ENCODE measurements at regions not wholly inside any gene's neighbourhood (a gene's known extent, or its start where the extent isn't known, plus 50 kb on each side); places are given as distances from the start of the nearest gene placed in this dataset.
"Not testable (repeated sequence)": the region's sequence is repeated elsewhere in the genome, so short reads cannot be mapped to it uniquely, and the experiment has no call there.

- no peak overlapping the region for H3K4me3 ChIP-seq (ENCODE audit: low read length)
- TF ChIP-seq CTCF (IDR thresholded peaks at IDR 0.05; ENCODE audit: insufficient read depth, low read depth, low read length, missing control alignments): no peak
- no peak for DNase-seq (ENCODE audit: low read depth)
Measured at GRCh38 chr3:153864793-153865192, 256.4 kb upstream of the ARHGEF26 start.

GRCh38 chr3:153866901-153867300, 254.3 kb upstream of the ARHGEF26 start:
- TF ChIP-seq CTCF (IDR thresholded peaks at IDR 0.05; ENCODE audit: insufficient read depth, low read depth, low read length, missing control alignments): no peak
- DNase-seq (ENCODE audit: low read depth): no peak
- no peak overlapping the region for H3K4me3 ChIP-seq (ENCODE audit: low read length)

- not testable (repeated sequence) for DNase-seq (ENCODE audit: low read depth)
Measured at GRCh38 chr3:153874348-153874747, 246.8 kb upstream of the ARHGEF26 start.

GRCh38 chr3:153880493-153880892, 240.7 kb upstream of the ARHGEF26 start:
- TF ChIP-seq CTCF (IDR thresholded peaks at IDR 0.05; ENCODE audit: insufficient read depth, low read depth, low read length, missing control alignments): no peak
- peak; percentile 21 for DNase-seq (ENCODE audit: low read depth)
- H3K4me3 ChIP-seq (ENCODE audit: low read length): no peak overlapping the region

More at GRCh38 chr3:153874348-153874747, 246.8 kb upstream of the ARHGEF26 start:
- not testable (repeated sequence) for H3K4me3 ChIP-seq (ENCODE audit: low read length)

GRCh38 chr3:153881201-153881600, 240.0 kb upstream of the ARHGEF26 start:
- no peak for TF ChIP-seq CTCF (IDR thresholded peaks at IDR 0.05; ENCODE audit: insufficient read depth, low read depth, low read length, missing control alignments)
- no peak overlapping the region for H3K4me3 ChIP-seq (ENCODE audit: low read length)
- DNase-seq (ENCODE audit: low read depth): peak; percentile 94

- no peak for TF ChIP-seq CTCF (IDR thresholded peaks at IDR 0.05; ENCODE audit: insufficient read depth, low read depth, low read length, missing control alignments)
- no peak overlapping the region for H3K4me3 ChIP-seq (ENCODE audit: low read length)
- DNase-seq (ENCODE audit: low read depth): no peak
Measured at GRCh38 chr3:153885359-153885758, 235.8 kb upstream of the ARHGEF26 start.

- no peak for TF ChIP-seq CTCF (IDR thresholded peaks at IDR 0.05; ENCODE audit: insufficient read depth, low read depth, low read length, missing control alignments)
- no peak overlapping the region for H3K4me3 ChIP-seq (ENCODE audit: low read length)
- no peak for DNase-seq (ENCODE audit: low read depth)
Measured at GRCh38 chr3:153889905-153890334, 231.3 kb upstream of the ARHGEF26 start.
